KBM-7 (cell line): ENCODE measurements at regions not wholly inside any gene's neighbourhood (a gene's known extent, or its start where the extent isn't known, plus 50 kb on each side); places are given as distances from the start of the nearest gene placed in this dataset.

ENCODE experiments used
- DNase-seq: peaks from one replicate; pipeline ENCODE4 v3.0.0-alpha.2; 2015
- in situ Hi-C: fragments of 300-500 bp; cut with MboI; formaldehyde crosslinking; loops from 2 replicates; pipeline ENCODE4 v1.14.3; 2020; ENCODE audit warnings: low sequenced_read_pairs, low pct_unique_long_range_greater_than_20kb, mixed read lengths

- DNase-seq, result peak; percentile 29
- in situ Hi-C loops, result no loop called here
These were observed 1031.8 kb upstream of the NR2F2 start for GRCh38 chr15:95298729-95299128.

GRCh38 chr15:95300958-95301357, 1029.5 kb upstream of the NR2F2 start:
- in situ Hi-C loops, result no loop called here
- no peak for DNase-seq

GRCh38 chr15:95302206-95302605, 1028.3 kb upstream of the NR2F2 start:
- peak; percentile 0 for DNase-seq

GRCh38 chr15:95302809-95303208, 1027.7 kb upstream of the NR2F2 start:
- in situ Hi-C loops, result no loop called here

More at GRCh38 chr15:95302206-95302605, 1028.3 kb upstream of the NR2F2 start:
- in situ Hi-C loops, result no loop called here

GRCh38 chr15:95303713-95304112, 1026.8 kb upstream of the NR2F2 start:
- in situ Hi-C loops, result no loop called here
- DNase-seq, result no peak

More at GRCh38 chr15:95302809-95303208, 1027.7 kb upstream of the NR2F2 start:
- DNase-seq, result no peak

GRCh38 chr15:95304151-95304946, 1026.2 kb upstream of the NR2F2 start:
- in situ Hi-C loops, result no loop called here
- no peak for DNase-seq

DNA sequence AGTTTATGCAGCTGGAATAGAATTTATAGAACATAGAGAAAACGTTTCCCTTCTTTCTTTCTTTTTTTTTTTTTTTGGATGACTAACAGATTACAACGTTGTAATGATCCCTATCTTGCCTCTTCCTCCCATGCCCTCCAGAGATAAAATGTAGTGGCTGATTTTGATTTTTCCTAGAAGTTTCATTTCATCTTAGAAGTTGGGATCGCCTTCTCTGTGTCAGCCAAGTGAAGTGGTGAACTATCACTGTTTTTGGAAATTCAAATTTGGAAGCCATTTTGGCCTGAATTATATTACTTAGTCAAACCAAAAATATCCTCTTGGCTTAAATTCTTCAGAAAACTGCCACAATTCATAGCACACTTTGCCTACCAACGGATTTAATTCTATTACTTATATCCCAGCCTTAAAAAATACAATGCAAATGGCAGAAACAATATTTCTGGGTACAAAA, 1025.5 kb upstream of the NR2F2 start:
- DNase-seq, result no peak
- in situ Hi-C loops, result no loop called here

GRCh38 chr15:95307115-95307514, 1023.4 kb upstream of the NR2F2 start:
- no peak for DNase-seq
- in situ Hi-C loops, result no loop called here

DNA sequence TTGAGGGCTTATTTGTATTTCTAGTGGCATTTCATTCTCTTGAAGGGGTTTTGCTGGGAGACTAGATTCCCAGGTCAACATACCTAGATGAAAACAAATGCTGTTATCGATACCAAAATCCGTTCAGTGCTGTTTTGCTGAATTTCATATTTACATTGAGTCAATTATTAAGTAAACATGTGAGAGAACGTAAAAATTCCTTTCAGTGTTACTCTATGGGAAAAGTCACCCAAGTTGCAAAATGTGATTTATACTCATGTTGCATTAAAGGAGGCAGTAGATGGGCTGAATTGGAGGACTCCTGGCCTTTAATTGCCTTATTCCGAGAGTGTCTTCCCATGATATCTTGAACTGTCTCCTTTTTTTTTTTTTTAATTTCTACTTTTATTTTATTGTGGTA, 1011.3 kb upstream of the NR2F2 start:
- in situ Hi-C loops, result no loop called here

DNA sequence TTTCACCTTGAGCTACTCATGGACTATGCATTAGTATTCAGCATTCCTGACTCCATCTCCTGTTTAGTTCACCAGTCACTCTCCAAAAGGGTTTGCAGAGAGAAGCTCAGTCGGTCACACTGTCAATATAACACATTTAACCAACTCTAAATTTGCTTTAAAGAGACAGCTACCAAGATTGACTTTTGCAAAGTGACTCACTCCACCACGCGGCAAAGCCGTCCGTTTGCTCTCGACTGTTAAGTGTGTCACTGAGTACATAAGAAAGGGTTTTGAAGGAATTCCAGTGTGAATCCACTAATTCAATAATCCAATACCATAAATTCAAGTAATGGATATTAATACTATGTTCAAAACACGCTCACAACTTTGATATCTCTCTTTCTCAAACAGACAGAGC, 1006.7 kb upstream of the NR2F2 start:
- no peak for DNase-seq
- in situ Hi-C loops, result no loop called here

More for the DNA sequence above, 1011.3 kb upstream of the NR2F2 start:
- DNase-seq, result no peak

GRCh38 chr15:95324656-95325055, 1005.8 kb upstream of the NR2F2 start:
- DNase-seq, result no peak
- in situ Hi-C loops, result no loop called here

DNA sequence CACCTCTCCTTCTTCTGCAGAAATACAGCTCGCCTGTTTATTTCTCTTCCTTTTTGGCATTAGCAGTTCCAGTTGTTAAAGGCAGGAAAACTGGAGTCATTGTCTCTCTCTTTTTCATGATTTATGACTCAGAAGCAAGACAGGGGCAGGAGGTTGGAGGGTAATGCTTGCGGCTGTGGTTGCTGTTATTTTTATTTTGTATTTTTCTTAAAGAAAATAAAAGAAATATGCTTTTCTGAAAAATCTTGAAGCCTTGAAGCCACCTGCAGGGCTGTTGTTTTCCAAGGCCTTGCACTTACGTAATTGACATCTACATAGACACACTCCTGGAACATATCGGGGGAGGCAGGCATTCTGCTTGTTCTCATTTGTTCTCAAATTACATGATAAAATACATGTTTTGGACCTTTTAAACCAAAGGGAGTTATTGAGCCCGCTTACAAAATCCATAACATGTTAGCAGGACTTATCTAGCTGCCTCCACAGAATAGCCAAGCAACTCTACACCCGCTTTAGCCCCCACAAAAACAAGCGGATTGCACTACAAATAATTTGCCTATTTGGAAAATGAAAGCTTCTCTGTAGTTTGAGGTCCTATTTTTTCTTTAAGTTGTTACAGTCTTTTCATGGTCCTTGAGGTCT, 1004.6 kb upstream of the NR2F2 start:
- in situ Hi-C loops, result no loop called here
- no peak for DNase-seq

DNA sequence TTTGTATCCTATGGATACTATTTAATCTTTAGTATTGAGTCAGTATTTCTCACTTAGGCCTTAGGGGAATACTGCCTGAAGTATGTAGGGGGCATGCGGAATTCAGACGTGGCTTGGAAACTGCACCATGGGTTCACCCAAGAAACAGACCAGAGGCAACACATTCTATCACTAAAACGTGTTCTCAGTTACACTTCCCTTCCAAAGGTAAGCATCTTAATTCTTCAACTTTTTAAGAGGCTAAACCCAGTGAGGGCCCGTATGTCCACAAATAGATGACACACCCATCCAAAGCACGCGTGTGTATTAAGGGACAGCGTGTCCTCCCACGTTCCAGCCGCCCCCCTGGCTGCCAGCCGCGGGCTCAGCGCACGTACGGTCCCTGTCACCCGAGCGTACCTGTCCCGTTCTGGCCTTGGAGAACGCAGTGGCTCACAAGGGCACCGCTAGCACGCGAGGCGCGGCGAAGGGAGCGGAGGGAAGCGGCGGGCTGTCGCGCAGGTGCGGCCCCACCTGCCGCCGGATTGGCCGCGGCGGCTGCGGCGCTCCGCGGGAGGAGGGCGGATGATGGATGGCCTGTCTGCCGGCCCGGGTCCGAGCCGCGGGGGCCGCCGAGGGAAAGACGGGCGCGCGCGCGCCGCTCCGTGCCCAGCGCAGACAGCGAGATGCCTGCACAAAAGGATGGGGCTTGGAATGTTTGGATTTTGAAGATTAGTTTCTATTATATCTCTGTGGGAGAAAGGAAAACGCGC, 1003.9 kb upstream of the NR2F2 start:
- in situ Hi-C loops, result no loop called here

GRCh38 chr15:95327183-95327525, 1003.3 kb upstream of the NR2F2 start:
- DNase-seq, result no peak
- in situ Hi-C loops, result no loop called here

More for the DNA sequence above, 1003.9 kb upstream of the NR2F2 start:
- DNase-seq, result no peak

- in situ Hi-C loops, result no loop called here
- DNase-seq, result no peak
These were observed 1002.8 kb upstream of the NR2F2 start for GRCh38 chr15:95327661-95328060.

- in situ Hi-C loops, result no loop called here
- DNase-seq, result no peak
These were observed 1001.9 kb upstream of the NR2F2 start for GRCh38 chr15:95328559-95328958.

- in situ Hi-C loops, result no loop called here
- no peak for DNase-seq
These were observed 1001.1 kb upstream of the NR2F2 start for GRCh38 chr15:95329362-95329761.

GRCh38 chr15:95341686-95342085, 988.8 kb upstream of the NR2F2 start:
- DNase-seq, result no peak
- in situ Hi-C loops, result no loop called here

DNA sequence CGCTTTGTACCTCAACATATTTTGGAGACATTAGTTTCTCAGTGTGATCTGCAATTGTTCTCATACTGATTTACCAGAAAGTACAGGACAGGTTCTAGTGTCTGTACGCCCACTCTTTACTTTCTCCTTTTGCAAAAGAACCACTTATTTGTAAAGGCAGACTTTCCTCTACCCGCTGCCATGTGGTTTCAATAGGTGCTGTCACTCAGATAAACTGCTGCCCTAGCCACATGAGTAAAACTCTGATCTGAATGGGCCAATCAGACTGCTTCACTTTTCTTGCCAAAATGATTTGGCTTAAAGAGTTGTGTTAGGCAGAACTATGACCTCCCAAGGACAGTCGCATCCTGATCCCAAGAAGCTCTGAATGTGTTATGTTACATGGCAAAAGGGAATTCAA, 984.6 kb upstream of the NR2F2 start:
- DNase-seq, result no peak
- in situ Hi-C loops, result no loop called here
